Uterus (tissue), 3 donors: ENCODE measurements at regions not wholly inside any gene's neighbourhood (a gene's known extent, or its start where the extent isn't known, plus 50 kb on each side); places are given as distances from the start of the nearest gene placed in this dataset.

Source experiments
- DNase-seq, 2 donors: peaks; one replicate each; pipeline ENCODE4 v3.0.0-alpha.2; 2019 to 2020
- H3K27ac ChIP-seq, 2 donors: fragments of 200-600 bp; sonication (generic); 1 replicate in 1 of 2; 2 replicates in 1 of 2; pipeline ENCODE4 v1.5.1; 2016 to 2018
- H3K27me3 ChIP-seq, 2 donors: fragments of 200-600 bp; sonication (generic); one replicate each; pipeline ENCODE4 v1.5.1; 2018 to 2019; ENCODE audit warnings: control low read depth in 1 of 2
- H3K36me3 ChIP-seq, 2 donors: fragments of 200-600 bp; sonication (generic); one replicate each; pipeline ENCODE4 v1.5.1; 2019; ENCODE audit warnings: control low read depth in 1 of 2
- H3K4me1 ChIP-seq, 2 donors: fragments of 200-600 bp; sonication (generic); one replicate each; pipeline ENCODE4 v1.5.1; 2018 to 2019; ENCODE audit warnings: control low read depth in 1 of 2
- H3K4me3 ChIP-seq, 2 donors: fragments of 200-600 bp; sonication (generic); 1 replicate in 1 of 2; 2 replicates in 1 of 2; pipeline ENCODE4 v1.5.1; 2018 to 2019; ENCODE audit warnings: mild to moderate bottlenecking in 1 of 2
- H3K9me3 ChIP-seq, 2 donors: fragments of 200-600 bp; sonication (generic); one replicate each; pipeline ENCODE4 v1.5.1; 2019; ENCODE audit warnings: control low read depth in 1 of 2
- CTCF ChIP-seq, 4 experiments: fragments of 200-600 bp in 2 of 4; fragments of 450-650 bp in 2 of 4; sonication (generic) in 2 of 4; IDR thresholded peaks; one replicate each; pipeline ENCODE4 v1.5.1; 2016 to 2019; ENCODE audit warnings: antibody characterized with exemption in 4 of 4, mild to moderate bottlenecking in 2 of 4, moderate library complexity in 1 of 4
- POLR2A ChIP-seq, 2 donors: fragments of 450-650 bp; IDR thresholded peaks; one replicate each; pipeline ENCODE4 v1.6.1; 2016; ENCODE audit warnings: antibody characterized with exemption in 2 of 2, mild to moderate bottlenecking in 1 of 2, moderate library complexity in 1 of 2
- intact Hi-C: fragments of 100-400 bp; cut with DNase I; formaldehyde crosslinking; loops from one replicate; pipeline ENCODE4 v1.15.1; 2023; ENCODE audit warnings: low total_unique reads
- donor health status: DM: yes; HTN: yes; CAD: no.

GRCh38 chr6:56904068-56904467 lies 50.8 kb upstream of the BEND6 start:
- intact Hi-C loops: loop anchor here (5.0 kb wide), 2 partner anchors 248 to 418 kb away; no protein-coding TSS in a partner anchor
- no peaks in the 10 kb centered on the region for H3K4me1 ChIP-seq
- H3K27ac ChIP-seq: no peak overlapping the region
- H3K4me3 ChIP-seq: no peak overlapping the region
- DNase-seq: no peak
- H3K9me3 ChIP-seq: no peaks in the 10 kb centered on the region
- no peak for TF ChIP-seq CTCF (IDR thresholded peaks at IDR 0.05)
- TF ChIP-seq POLR2A (IDR thresholded peaks at IDR 0.05): no peak
- H3K36me3 ChIP-seq: no peaks in the 10 kb centered on the region
- H3K27me3 ChIP-seq: no peaks in the 10 kb centered on the region

- H3K9me3 ChIP-seq: no peaks in the 10 kb centered on the region
- no peaks in the 10 kb centered on the region for H3K4me1 ChIP-seq
- no peaks in the 10 kb centered on the region for H3K36me3 ChIP-seq
- H3K4me3 ChIP-seq: no peak overlapping the region
- peak overlapping the region; percentile 46 to 67 for H3K27ac ChIP-seq
- DNase-seq: peak; percentile 59 to 72
- H3K27me3 ChIP-seq: no peaks in the 10 kb centered on the region
- TF ChIP-seq POLR2A (IDR thresholded peaks at IDR 0.05) (no peak), CTCF (IDR thresholded peaks at IDR 0.05) (peak; percentile 34 to 85 (median 68))
- intact Hi-C loops: loop anchor here (5.0 kb wide), 2 partner anchors 249 to 419 kb away; no protein-coding TSS in a partner anchor
These were observed 52.1 kb upstream of the BEND6 start for GRCh38 chr6:56902641-56903464.

- Histone ChIP-seq H3K4me1 (no peaks in the 10 kb centered on the region), H3K9me3 (no peaks in the 10 kb centered on the region), H3K27me3 (no peaks in the 10 kb centered on the region), H3K4me3 (no peak overlapping the region), H3K27ac (no peak overlapping the region), H3K36me3 (no peaks in the 10 kb centered on the region)
- DNase-seq: no peak
- intact Hi-C loops: loop anchor here (5.0 kb wide), 2 partner anchors 252 to 422 kb away; no protein-coding TSS in a partner anchor
- no peak for TF ChIP-seq CTCF (IDR thresholded peaks at IDR 0.05)
- TF ChIP-seq POLR2A (IDR thresholded peaks at IDR 0.05): no peak
These were observed 54.1 kb upstream of the BEND6 start for GRCh38 chr6:56900784-56901183.

- Histone ChIP-seq H3K4me3 (no peak overlapping the region), H3K36me3 (no peaks in the 10 kb centered on the region), H3K27ac (peak overlapping the region; percentile 17 to 41), H3K4me1 (no peaks in the 10 kb centered on the region), H3K9me3 (no peaks in the 10 kb centered on the region), H3K27me3 (no peaks in the 10 kb centered on the region)
- DNase-seq: no peak
- intact Hi-C loops: loop anchor here (5.0 kb wide), 2 partner anchors 253 to 423 kb away; no protein-coding TSS in a partner anchor
- TF ChIP-seq CTCF (IDR thresholded peaks at IDR 0.05) (no peak), POLR2A (IDR thresholded peaks at IDR 0.05) (no peak)
These were observed 55.2 kb upstream of the BEND6 start for GRCh38 chr6:56899753-56900152.

GRCh38 chr6:56899311-56899710 lies 55.6 kb upstream of the BEND6 start:
- Histone ChIP-seq H3K4me3 (no peak overlapping the region), H3K9me3 (no peaks in the 10 kb centered on the region), H3K27ac (peak overlapping the region; percentile 17 to 41), H3K4me1 (no peaks in the 10 kb centered on the region), H3K36me3 (no peaks in the 10 kb centered on the region), H3K27me3 (no peaks in the 10 kb centered on the region)
- TF ChIP-seq CTCF (IDR thresholded peaks at IDR 0.05) (no peak), POLR2A (IDR thresholded peaks at IDR 0.05) (no peak)
- DNase-seq: no peak
- intact Hi-C loops: no loop called here
